Left ventricle myocardium inferior (tissue), 1 donor: ENCODE measurements at regions not wholly inside any gene's neighbourhood (a gene's known extent, or its start where the extent isn't known, plus 50 kb on each side); places are given as distances from the start of the nearest gene placed in this dataset.

Experiments used
- DNase-seq: peaks from one replicate; pipeline ENCODE4 v3.0.0-alpha.2; 2020
- H3K27ac ChIP-seq: fragments of 200-600 bp; replicated peaks from 2 replicates; pipeline ENCODE4 v1.8.0; 2021
- H3K27me3 ChIP-seq: fragments of 200-600 bp; 2 replicates; pipeline ENCODE4 v1.8.0; 2021; ENCODE audit warnings: low read depth
- H3K36me3 ChIP-seq: fragments of 200-600 bp; 2 replicates; pipeline ENCODE4 v1.8.0; 2021
- H3K4me1 ChIP-seq: fragments of 200-600 bp; 2 replicates; pipeline ENCODE4 v1.8.0; 2021
- H3K4me3 ChIP-seq: fragments of 200-600 bp; 2 replicates; pipeline ENCODE4 v1.8.0; 2021; ENCODE audit warnings: mild to moderate bottlenecking, moderate library complexity
- H3K9me3 ChIP-seq: fragments of 200-600 bp; replicated peaks from 2 replicates; pipeline ENCODE4 v1.8.0; 2021
- CTCF ChIP-seq: fragments of 200-600 bp; IDR thresholded peaks from 2 replicates; pipeline ENCODE4 v1.8.0; 2021; ENCODE audit warnings: antibody characterized with exemption, mild to moderate bottlenecking, borderline replicate concordance
- intact Hi-C: fragments of 100-400 bp; cut with micrococcal nuclease; formaldehyde crosslinking; loops from one replicate; pipeline ENCODE4 v1.11.0; 2022
- donor health status: DM: no; HTN: yes; CAD: no; lungs with severe emphysema.

DNA sequence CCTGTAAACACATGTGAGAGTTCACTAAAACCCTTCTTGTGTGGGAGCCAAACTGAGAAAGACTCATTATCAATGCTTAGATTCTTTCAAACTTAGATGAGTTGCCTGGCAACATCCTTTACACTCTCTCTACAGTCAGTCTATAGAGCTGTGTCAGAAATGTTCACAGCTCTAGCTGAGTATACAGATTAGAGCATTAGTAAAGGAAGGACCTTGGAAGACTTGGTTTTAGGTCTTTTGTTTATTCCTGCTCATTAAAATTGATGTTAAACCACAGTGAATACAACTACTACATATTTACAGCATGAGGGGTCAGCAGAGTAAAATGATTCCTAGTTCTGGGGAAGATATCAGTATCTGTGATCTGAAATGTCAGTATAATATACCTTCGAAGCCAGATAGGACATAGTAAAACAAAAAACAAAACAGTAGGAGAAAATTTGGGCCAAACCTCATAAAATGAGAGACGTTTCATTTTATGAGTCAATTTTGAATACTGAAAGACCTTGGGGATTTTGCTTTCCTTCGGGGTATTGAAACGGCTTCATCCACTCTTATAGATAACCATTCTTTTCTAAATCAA lies 186.0 kb downstream of the TANC2 start:
- no peaks in the 10 kb centered on the region for H3K4me1 ChIP-seq
- no peaks in the 10 kb centered on the region for H3K27me3 ChIP-seq
- DNase-seq = no peak
- intact Hi-C loops = no loop called here
- H3K9me3 ChIP-seq = no peaks in the 10 kb centered on the region
- no peaks in the 10 kb centered on the region for H3K36me3 ChIP-seq
- no peak overlapping the region for H3K4me3 ChIP-seq
- TF ChIP-seq CTCF = no peak
- H3K27ac ChIP-seq = no peak overlapping the region

- no peak overlapping the region for H3K4me3 ChIP-seq
- H3K27ac ChIP-seq = no peak overlapping the region
Measured at GRCh38 chr17:63153488-63153887, 187.5 kb downstream of the TANC2 start.

GRCh38 chr17:63154586-63155244 lies 188.7 kb downstream of the TANC2 start:
- DNase-seq = no peak
- TF ChIP-seq CTCF = no peak
- intact Hi-C loops = no loop called here
- H3K36me3 ChIP-seq = no peaks in the 10 kb centered on the region
- no peak overlapping the region for H3K27ac ChIP-seq
- H3K9me3 ChIP-seq = no peaks in the 10 kb centered on the region
- no peak overlapping the region for H3K4me3 ChIP-seq
- H3K4me1 ChIP-seq = no peaks in the 10 kb centered on the region
- H3K27me3 ChIP-seq = no peaks in the 10 kb centered on the region

More at GRCh38 chr17:63153488-63153887, 187.5 kb downstream of the TANC2 start:
- no peak for DNase-seq
- Histone ChIP-seq H3K9me3 (no peaks in the 10 kb centered on the region), H3K4me1 (no peaks in the 10 kb centered on the region), H3K27me3 (no peaks in the 10 kb centered on the region), H3K36me3 (no peaks in the 10 kb centered on the region)
- no peak for TF ChIP-seq CTCF
- intact Hi-C loops = no loop called here

- H3K36me3 ChIP-seq = no peaks in the 10 kb centered on the region
Measured at GRCh38 chr17:63156986-63157385, 191.0 kb downstream of the TANC2 start.

GRCh38 chr17:63162406-63163157 lies 196.5 kb downstream of the TANC2 start:
- no peak for TF ChIP-seq CTCF
- no peak for DNase-seq
- H3K4me1 ChIP-seq = no peaks in the 10 kb centered on the region
- no peak overlapping the region for H3K27ac ChIP-seq
- H3K4me3 ChIP-seq = no peak overlapping the region
- no peaks in the 10 kb centered on the region for H3K27me3 ChIP-seq
- intact Hi-C loops = no loop called here
- no peaks in the 10 kb centered on the region for H3K9me3 ChIP-seq
- H3K36me3 ChIP-seq = no peaks in the 10 kb centered on the region

More at GRCh38 chr17:63156986-63157385, 191.0 kb downstream of the TANC2 start:
- Histone ChIP-seq H3K4me3 (no peak overlapping the region), H3K27ac (no peak overlapping the region), H3K27me3 (no peaks in the 10 kb centered on the region), H3K9me3 (no peaks in the 10 kb centered on the region), H3K4me1 (no peaks in the 10 kb centered on the region)
- intact Hi-C loops = no loop called here
- TF ChIP-seq CTCF = no peak
- DNase-seq = no peak
